ENCODE measurements at regions not wholly inside any gene's neighbourhood (a gene's known extent, or its start where the extent isn't known, plus 50 kb on each side); places are given as distances from the start of the nearest gene placed in this dataset.

DNA sequence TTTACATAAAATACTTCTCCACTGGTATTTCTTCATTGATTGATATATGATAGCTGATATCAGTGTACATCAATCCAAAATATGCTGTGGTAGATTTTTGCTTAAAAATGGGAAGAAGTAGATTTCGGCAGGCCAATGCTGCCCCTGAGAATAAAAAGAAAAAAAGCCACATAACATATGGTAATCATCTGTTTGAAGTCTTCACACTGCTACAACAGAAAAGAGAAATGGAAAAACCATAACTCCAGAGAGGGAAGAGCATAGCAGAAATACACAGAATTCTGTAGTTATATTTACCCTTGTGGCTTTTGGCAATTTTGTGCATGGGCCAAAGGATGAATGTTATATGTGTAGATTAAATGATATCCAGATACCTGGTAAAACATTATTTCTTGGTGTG is 143.1 kb upstream of the KCNMB2 start (continued):
- TF ChIP-seq SIN3A (conservative IDR thresholded peaks at IDR 0.05 in 1 of 2, IDR thresholded peaks at IDR 0.05 in 1 of 2; ENCODE audit: low read depth in 1 of 2, low read length in 2 of 2) (no peak), TCF12 (IDR thresholded peaks at IDR 0.05; ENCODE audit: low read depth, low read length) (no peak), POLR2AphosphoS5 (IDR thresholded peaks at IDR 0.05; ENCODE audit: low read depth, low read length) (no peak), BACH1 (IDR thresholded peaks at IDR 0.05; ENCODE audit: low read length) (no peak)
